ENCODE measurements at regions not wholly inside any gene's neighbourhood (a gene's known extent, or its start where the extent isn't known, plus 50 kb on each side); places are given as distances from the start of the nearest gene placed in this dataset.

DNA sequence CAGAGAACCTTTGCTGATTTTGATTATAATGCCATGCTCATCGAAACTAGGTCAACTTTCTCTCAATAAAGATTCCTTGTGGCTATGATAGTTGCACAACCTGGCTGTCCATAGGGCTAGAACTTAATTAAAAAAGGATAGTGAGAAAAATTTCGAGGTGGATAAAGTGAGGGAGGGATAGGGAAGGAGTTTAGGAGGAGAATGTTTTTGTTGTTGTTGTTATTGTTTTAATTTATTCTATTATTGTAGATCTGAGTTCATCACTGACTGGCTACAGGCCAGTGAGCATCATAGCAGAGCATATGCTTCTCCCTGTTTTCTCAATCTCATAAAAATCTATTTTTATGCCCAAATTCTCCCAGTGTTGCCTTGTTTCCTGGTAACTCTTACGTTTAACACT, 688.7 kb upstream of the GRM3 start:
- no peak overlapping the region for H3K4me3 ChIP-seq (ENCODE audit: low read depth, low read length)
- no peak for TF ChIP-seq CTCF (IDR thresholded peaks at IDR 0.05; ENCODE audit: borderline replicate concordance, insufficient read depth, low read depth, low read length)

- no peak for TF ChIP-seq CTCF (IDR thresholded peaks at IDR 0.05; ENCODE audit: borderline replicate concordance, insufficient read depth, low read depth, low read length)
- no peak overlapping the region for H3K4me3 ChIP-seq (ENCODE audit: low read depth, low read length)
Measured at GRCh38 chr7:85950871-85951270, 692.8 kb upstream of the GRM3 start.

- TF ChIP-seq CTCF (IDR thresholded peaks at IDR 0.05; ENCODE audit: borderline replicate concordance, insufficient read depth, low read depth, low read length) = no peak
- no peak overlapping the region for H3K4me3 ChIP-seq (ENCODE audit: low read depth, low read length)
Measured at GRCh38 chr7:85950418-85950817, 693.3 kb upstream of the GRM3 start.

DNA sequence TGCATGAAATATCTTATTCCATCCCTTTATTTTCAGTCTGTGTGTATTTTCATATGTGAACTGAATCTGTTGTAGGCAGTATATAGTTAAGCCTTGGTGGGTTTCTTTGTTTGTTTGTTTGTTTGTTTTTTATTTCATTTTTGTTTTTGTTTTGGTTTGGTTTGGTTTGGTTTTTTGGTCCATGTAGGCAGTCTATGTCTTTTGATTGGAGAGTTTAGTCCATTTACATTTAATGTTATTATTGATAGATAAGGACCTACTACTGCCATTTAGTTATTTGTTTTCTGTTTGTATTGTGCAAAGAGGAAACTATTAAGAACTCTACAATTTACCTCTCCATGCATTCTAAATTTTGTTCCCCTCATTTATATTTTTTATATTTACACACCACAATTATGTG, 695.9 kb upstream of the GRM3 start:
- TF ChIP-seq CTCF (IDR thresholded peaks at IDR 0.05; ENCODE audit: borderline replicate concordance, insufficient read depth, low read depth, low read length) = no peak

GRCh38 chr7:85940798-85941197, 702.9 kb upstream of the GRM3 start:
- no peak for TF ChIP-seq CTCF (IDR thresholded peaks at IDR 0.05; ENCODE audit: borderline replicate concordance, insufficient read depth, low read depth, low read length)

More for the DNA sequence above, 695.9 kb upstream of the GRM3 start:
- no peak overlapping the region for H3K4me3 ChIP-seq (ENCODE audit: low read depth, low read length)

DNA sequence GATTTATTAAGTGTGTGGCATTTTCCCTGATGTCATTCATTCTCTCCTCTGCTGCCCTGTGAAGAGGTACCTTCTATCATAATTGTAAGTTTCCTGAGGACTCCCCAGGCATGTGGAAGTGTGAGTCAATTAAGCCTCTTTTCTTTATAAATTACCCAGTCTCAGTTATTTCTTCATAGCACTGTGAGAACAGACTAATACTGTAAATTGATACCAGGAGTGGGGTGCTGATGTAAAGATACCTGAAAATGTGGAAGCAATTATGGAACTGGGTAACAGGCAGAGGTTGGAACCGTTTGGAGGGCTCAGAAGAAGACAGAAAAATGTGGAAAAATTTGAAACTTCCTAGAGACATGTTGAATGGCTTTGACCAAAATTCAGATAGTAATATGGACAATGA, 711.8 kb upstream of the GRM3 start:
- no peak for TF ChIP-seq CTCF (IDR thresholded peaks at IDR 0.05; ENCODE audit: borderline replicate concordance, insufficient read depth, low read depth, low read length)
- H3K4me3 ChIP-seq (ENCODE audit: low read depth, low read length) = no peak overlapping the region

More at GRCh38 chr7:85940798-85941197, 702.9 kb upstream of the GRM3 start:
- H3K4me3 ChIP-seq (ENCODE audit: low read depth, low read length) = no peak overlapping the region

DNA sequence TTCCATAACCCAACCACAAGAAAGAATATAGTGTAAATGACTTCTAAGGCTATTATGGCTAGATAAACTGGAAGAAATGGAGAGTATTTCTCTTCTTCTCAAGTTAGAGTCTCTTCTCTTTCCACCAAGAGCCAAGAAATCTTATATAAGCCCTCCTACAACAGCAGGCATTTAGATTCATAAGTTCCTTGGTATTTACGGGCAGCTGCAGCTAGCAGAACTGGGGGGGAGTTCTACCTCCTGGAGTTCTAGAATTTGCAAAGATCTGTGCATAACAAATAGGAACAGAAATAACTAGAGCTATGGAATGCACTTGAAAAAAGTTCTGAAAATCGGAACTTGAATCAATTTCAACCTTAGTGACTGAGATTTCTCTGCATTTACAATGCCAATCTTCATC, 715.2 kb upstream of the GRM3 start:
- H3K4me3 ChIP-seq (ENCODE audit: low read depth, low read length) = no peak overlapping the region
- no peak for TF ChIP-seq CTCF (IDR thresholded peaks at IDR 0.05; ENCODE audit: borderline replicate concordance, insufficient read depth, low read depth, low read length)

All from GM12875 (cell line).